GM19023 (cell line): ENCODE measurements at regions not wholly inside any gene's neighbourhood (a gene's known extent, or its start where the extent isn't known, plus 50 kb on each side); places are given as distances from the start of the nearest gene placed in this dataset.
"Not testable (repeated sequence)": the region's sequence is repeated elsewhere in the genome, so short reads cannot be mapped to it uniquely, and the experiment has no call there.

Experiments
- ATAC-seq: cut with Tn5 transposase; IDR thresholded peaks from one replicate; pipeline ENCODE4 v1.9.1; 2021; ENCODE audit warnings: mild to moderate bottlenecking, moderate library complexity; ENCODE audit not compliant: unreplicated experiment

DNA sequence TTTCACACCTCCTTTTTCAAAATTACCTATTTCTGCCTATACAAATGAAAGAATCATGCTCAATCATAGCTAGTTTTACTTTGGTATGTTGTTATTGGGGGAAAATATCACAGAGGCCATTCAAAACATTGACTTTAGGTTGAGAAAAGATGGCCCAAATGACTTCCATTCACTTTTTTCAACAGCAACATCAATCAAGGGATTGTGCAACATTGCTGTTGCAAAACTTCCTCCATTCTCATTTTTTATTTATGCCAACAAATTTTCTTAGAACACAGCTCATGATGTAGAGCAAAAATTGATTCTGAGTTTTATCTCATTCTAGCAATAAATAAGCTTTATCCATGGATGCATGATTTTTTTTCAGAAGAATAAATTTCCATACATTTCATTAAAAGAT is 93.6 kb upstream of the RORB start:
- ATAC-seq, result no peak

DNA sequence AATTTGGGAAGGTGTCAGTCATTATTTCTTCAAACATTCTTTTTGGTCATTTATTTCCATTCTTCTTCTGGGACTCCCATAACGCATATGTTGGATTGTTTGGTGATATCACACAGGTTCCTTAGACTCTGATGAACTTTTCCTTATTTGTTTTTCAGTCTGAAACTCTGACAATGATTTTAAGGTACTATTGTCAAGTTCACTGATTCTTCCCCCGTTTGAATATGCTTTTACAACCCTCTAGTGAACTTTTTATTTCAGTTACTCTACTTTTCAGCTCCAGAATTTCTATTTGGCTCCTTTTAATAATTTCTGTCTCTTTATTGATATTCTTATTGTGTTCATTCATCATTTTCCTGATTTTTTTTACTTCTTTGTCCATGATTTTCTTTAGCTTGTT is 92.5 kb upstream of the RORB start:
- no peak for ATAC-seq

DNA sequence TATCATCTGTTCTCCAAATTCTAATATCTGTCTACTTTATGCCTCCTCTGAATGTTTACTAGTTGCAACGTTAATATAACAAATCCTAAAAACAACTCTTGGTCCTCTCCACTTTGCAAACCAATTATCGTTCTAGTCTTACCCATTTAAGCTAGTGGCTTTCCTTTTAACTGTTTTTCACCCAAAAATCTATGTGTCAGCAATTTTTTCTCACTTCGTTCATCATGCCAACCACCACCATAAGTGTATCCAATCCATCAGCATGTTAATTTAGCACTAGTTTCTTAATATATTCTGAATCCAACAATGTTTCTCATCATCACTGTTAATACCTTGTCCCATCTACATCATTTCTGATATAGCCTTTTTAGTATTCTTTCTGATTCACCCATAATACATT is 90.0 kb upstream of the RORB start:
- ATAC-seq, result no peak

DNA sequence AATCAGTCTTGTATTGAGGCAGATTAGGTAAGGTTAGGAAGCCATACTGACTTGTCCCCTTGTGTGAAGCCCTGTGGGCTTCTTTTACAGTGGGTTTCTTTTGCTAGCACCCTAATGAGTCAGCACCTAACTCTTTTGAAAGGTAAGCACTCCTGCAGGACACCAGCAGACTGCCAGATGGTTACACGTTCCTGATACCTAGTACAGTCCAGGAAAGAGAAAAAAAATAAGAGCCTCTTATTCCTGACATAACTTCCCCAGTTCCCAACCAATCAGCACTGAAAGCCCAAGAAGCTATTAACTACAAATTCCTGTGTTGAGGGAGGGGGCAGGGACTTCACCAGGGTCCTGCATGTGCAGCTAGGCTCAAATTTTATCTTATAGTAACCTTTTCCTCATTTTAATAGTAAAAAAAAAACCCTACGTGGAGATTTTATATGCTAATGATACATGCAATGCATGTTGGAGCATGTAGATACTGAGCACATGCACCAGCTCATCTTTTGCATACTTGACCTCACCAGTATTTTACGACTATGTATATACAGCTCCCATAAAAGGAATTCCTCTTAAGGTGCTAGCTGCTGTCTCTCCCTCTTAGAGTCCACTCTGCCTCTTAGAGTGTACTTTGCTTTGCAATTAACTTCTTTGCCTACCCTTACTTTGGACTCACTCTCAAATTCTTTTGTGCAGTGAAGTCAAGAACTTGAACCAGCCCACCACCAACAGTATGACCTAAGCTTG is 84.7 kb upstream of the RORB start:
- no peak for ATAC-seq

DNA sequence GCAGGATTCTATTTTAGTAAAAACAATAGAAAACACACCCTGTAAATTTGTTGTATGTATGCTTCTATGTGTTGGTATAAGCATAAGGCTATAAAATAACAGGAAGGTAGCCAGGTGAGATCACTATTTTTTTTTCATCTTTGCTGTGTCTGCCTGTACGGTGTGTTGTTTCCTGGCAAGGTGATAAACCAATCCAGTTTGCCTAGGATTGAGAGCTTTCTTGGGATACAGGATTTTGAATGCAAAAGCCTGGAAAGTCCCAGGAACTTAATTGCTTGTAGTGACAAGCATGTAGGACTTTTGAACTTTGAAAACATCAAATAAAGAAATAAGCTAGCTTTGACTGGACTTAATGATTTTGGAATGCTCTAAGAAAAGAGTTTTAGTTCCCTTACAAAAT is 83.3 kb upstream of the RORB start:
- no peak for ATAC-seq

DNA sequence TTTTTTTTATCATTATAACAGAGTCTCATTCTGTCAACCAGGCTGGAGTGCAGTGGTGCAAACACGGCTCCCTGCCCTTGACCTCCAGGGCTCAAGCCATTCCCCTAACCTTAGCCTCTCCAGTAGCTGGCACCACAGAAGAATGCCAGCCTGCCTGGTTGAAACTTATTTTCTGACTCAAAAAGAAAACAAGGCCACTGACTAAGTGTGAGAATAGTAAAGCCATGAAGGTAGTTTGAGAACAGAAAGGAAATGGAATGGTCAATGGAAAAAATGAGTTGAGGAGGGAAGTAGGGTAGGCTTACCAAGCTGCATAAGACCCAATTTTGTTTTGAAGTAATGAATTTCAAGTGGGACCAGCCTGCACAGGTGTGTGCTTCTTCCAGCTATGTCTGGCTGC is 82.8 kb upstream of the RORB start:
- ATAC-seq, result no peak

DNA sequence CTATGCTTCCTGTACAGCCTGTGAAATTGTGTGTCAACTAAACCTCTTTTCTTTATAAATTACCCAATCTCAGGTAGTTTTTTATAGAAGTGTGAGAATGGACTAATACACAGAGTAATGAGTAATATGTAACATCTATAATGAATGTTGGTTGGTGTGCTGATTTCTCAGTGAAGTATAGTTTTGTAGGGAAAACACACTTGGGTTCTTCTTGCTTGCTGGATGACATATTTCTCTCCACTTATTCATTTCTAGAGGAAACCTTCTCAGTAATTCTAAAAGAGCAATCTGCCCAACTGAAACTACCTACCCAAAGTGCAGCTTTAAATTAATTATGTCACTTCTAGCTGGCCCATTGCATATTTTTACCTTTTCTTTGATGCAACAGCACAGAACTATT is 81.1 kb upstream of the RORB start:
- no peak for ATAC-seq

DNA sequence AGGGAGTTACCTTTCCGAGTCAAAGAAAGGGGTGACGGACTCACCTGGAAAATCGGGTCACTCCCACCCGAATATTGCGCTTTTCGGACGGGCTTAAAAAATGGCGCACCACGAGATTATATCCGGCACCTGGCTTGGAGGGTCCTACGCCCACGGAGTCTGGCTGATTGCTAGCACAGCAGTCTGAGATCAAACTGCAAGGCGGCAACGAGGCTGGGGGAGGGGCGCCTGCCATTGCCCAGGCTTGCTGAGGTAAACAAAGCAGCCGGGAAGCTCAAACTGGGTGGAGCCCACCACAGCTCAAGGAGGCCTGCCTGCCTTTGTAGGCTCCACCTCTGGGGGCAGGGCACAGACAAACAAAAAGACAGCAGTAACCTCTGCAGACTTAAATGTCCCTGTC is 72.6 kb upstream of the RORB start:
- not testable (repeated sequence) for ATAC-seq

DNA sequence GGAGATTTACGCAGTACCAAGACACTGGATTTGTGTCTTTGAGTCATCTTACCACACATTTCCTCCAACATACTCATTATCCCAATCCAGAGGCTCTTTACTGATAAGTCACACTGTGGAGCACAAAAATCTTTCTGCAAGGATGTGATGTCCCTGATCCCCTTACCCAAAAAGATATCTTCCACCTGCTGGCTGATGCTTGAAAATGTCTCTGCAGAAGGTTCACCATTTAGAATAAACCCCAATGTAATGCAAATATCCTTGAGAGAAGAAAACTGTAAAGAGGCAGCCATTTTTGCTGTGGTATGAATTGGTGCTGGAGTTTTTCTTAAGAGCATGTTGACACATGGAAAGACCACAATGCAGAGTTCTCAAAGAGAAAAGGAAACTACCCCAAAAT is 65.7 kb upstream of the RORB start:
- ATAC-seq, result no peak

DNA sequence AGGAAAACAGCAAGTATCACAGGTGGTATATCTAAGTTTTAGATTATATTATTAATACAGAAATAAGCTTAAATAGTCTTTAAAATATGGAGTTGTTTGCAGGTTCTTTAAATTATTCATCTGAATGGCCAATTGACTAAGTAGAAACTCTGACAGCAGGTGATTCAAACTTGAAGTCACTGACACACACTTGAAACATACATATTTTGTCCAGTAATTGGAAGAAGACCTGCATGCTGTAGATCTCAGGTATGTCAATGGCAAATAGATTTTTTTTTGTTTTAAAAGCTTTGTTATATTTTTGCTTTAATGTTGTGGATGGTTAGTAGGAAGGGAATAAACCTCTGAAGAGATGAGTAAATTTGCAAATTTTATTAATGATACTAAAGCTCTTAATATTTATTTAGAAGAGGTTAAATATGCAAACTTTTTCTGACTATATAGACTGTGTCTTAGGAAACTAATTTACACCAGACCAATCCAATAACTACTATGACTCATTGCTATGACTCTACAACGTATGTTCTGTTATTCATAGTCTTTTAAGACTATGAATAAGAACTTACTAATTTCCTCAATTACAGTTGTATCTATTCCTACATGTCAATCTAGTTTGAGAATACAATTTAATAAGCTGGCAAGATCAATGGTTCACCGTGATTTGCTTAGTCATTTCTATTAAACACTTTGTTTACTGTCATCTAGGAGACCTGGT is 53.9 kb upstream of the RORB start:
- no peak for ATAC-seq

DNA sequence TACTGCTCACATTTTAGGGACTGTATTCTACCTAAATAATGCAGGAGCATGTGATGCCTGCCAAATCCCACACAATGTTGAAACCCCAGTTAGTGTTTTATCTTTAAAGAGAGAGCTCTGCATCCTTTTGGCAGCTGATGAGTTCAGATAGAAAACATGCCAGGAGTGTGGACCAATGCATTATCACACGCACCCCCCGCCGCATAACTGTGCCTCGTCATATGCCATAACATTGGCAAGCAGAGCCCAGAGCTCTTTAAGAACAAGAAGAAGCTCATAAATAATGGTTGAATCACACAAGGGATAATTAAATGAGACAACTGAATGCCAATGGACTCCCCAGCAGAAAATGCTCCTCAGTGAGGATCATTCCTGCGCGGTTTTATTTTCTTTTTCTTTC is 52.8 kb upstream of the RORB start:
- no peak for ATAC-seq
